NOMO-1 treated with dmso at 0.1 percent for 144 hours (cell line): ENCODE measurements at regions not wholly inside any gene's neighbourhood (a gene's known extent, or its start where the extent isn't known, plus 50 kb on each side); places are given as distances from the start of the nearest gene placed in this dataset.

Source experiments
- DNase-seq: peaks from one replicate; lab custom pipeline; 2025; ENCODE audit not compliant: unreplicated experiment; lab: John Stamatoyannopoulos, UW

DNA sequence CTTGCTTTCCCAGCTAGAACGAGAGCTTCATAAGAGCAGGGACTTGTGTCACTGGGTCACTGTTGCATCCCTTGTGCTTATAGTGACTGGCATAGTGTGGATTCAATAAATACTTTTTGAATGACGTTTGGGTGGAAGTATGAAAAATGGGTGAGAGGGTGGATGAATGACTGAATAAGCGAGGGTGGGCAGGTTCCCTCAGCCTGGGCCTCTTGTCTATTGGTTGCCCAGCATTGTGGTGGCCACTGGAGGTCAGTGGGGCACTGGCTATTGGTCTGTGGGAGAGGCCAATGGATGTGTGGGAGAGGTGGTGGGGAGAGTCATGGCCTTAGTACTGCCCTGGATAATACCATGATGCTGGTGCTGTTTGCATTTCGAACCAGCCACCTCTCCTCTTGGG lies 93.8 kb upstream of the SKOR2 start:
- DNase-seq, result no peak

- DNase-seq, result no peak
These were observed 91.8 kb upstream of the SKOR2 start for GRCh38 chr18:47343291-47343690.

DNA sequence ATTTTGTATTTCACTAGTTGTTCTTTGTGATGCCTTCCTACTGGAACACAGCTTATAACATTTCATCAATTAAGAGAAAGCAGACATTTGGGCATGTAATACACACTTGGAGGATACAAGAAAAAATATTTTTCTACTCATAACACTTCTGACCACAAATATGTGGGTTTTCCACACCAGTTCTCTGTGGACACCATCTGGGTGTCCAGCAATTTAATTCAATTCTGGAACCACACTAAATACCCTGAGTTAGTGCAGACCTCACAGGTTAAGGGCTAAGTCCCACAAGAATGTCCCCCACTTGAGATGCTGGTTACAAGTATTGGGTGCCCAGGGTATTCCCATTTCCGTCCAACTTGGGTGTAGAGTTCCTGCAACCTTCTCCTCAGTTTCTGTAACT lies 91.1 kb upstream of the SKOR2 start:
- no peak for DNase-seq

DNA sequence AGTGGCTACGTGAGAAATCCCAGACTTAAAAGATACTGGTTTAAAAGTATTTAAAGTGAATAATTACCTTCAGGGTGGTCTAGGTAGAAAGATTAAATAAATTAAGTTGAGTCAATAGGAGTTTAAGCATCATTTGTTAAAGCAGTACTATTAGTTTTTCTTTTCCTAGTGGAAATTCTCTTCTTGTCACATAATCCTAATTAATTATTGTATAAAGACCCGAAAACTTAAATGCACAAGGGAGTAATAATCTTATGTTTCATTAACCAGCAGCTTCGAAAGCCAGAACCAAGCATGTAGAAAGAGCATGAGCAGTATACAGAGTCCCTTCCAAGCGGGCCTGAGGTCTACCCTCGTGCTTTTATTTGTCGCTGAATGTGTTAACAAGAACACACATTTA lies 90.2 kb upstream of the SKOR2 start:
- no peak for DNase-seq

DNA sequence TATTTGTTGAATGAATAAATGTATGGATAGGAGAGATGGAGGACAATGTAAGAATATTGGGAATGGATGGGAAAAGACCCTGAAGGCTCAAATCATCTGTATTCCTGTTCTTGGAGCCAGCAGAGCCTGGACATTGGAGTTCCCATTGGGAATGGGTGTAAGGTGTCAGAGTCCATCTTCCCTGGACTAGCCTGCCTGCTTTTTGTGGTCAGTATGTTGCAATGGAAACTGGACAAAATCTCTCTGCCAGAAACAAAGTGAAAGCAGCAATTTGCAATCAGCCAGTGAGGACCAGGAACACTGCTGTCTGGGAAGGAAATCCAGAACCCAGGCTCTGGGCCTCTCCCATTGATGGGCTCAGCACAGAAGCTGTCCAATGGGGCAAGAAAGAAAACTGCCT lies 83.5 kb upstream of the SKOR2 start:
- no peak for DNase-seq

DNA sequence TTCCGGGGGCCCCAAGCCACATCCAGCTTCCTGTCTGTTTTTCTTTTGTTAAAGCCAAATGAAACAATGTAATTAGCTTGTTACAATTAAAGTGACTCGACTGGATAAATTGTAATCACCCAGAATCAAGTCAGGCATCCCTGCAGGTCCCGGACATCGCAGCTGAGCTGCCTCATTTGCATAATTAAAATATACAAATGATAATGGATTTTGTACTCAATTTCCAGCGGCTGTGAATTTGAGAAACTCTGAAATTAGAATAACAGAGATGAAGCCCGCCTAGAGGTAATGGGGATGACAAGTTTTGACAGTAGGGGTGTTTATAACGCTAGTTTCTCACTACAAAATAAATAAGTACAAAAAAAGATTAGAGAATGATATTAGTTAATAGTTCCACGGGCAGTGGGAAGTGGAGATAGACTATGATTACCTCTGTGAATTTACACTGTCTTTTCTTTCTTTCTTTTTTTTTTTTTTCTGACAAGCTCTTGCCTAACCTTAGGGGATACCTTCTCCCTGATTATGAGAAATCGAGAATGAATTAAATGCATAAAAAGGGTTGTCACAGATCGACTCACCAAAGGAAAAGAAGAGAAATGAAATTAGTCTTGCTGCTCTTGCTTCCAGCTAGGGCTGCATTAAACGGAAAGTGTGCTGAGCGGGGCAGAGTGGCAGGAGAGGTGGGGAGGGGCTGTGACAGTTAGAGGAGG lies 82.6 kb upstream of the SKOR2 start:
- no peak for DNase-seq

DNA sequence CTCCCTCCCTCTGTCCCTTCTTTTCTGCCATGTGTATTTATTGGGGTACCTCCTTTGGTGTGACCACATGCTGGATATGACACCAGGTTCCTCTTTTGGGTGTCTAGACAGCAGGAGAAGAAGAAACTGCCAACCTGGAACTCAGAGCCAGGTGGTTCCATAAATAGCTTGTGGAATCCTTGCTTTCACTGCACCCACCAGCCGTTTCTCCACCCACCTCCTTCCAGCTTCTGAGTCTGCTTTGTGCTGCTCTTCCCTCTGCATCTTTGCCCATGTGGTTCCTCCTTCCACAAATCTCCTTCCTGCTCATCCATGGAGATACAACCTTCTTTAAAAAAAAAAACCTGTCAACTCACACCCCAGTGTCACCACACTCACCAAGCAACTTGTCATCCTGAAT lies 80.2 kb upstream of the SKOR2 start:
- DNase-seq, result no peak

DNA sequence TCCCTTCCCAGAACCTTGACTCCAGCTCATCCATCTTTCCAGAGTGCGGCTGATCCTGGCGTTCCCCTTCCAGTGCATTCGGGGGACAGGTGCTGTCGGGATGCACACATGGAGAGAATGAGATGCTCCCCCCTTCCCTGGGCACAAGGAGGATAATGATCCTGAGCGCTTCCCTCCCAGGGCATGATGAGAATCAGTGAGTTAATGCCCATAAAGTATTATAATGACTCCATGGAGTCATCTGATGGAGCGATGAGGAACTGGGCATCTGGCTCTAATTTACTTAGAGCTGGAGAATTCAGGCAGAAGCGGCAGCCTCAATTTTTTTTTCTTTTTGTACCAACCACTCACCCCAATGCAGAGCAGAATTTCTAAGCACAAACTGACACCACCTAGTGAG lies 79.6 kb upstream of the SKOR2 start:
- DNase-seq, result no peak

DNA sequence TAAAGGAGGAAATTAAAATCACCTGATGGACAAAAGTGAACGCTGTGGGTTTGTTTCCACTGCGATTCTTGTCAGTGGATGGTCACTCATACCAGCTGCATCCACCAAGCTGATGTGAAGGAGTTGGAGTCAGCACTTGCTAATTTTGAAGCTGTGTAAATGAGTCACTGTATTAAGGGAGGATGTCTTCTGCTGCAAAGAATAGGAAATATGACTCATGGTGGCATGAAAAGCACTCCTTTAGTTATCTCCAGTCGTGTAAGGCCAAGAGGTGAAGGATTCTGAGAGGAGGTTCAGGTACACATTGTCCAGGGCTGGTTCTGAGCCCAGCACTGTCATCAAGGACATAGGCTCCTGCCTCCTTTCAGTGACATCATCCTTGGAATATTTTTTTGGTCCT lies 71.7 kb upstream of the SKOR2 start:
- DNase-seq, result no peak

GRCh38 chr18:47321815-47322214 lies 70.4 kb upstream of the SKOR2 start:
- DNase-seq, result no peak

DNA sequence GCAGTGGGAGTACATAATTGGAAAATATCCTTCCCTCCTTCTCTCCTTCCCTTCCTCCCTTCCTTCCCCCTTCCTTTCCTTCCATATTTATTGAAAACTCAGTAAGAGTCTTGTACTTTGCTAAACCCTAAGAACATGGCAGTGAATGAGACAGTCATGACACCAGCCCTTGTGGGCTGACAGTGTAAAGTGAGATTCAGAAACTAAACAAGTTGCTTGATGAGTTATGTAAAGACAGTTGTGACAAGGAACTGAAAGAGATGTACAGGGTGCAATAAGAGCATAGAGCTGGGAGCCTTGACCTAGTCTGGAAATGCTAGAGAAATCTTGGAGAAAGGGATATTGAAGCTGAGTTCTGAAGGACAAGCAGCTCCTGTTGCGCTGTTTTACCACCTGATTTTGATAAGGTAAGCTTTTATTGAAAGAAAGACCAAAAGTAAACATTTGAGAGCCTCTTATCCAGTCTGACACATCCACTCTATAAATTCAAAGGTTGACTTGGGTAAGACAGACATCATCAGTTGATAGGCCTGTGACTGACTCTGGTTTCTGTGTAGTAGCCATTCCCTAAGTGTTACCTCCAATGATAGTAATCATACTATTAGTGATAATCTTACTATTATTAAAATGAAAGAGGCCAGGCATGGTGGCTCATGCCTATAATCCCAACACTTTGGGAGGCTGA lies 66.5 kb upstream of the SKOR2 start:
- DNase-seq, result no peak

- DNase-seq, result no peak
These were observed 65.5 kb upstream of the SKOR2 start for GRCh38 chr18:47316924-47317323.

DNA sequence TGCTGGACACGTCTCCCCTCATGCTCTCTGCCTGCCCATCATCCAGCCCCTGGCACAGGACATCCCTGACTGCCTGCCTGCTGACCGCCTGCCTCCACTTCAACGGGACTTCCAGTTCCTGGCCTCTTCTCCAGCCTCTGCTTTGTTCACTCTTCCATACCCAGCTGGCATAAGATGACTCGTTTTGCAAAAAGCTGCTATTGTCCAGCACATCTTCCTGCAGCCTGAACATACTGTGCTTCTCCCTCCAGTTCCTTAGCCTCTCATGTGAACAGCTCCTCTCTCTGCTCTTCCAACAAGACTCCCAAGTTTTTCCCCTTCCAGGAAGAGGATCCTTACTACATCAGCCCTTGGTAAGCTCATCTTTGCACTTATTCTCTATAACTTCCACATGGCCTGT lies 62.4 kb upstream of the SKOR2 start:
- DNase-seq, result no peak

- no peak for DNase-seq
These were observed 60.1 kb upstream of the SKOR2 start for GRCh38 chr18:47311585-47311984.
